HepG2 (cell line): ENCODE measurements at regions not wholly inside any gene's neighbourhood (a gene's known extent, or its start where the extent isn't known, plus 50 kb on each side); places are given as distances from the start of the nearest gene placed in this dataset.

Source experiments
- ATAC-seq: fragments of 200-7000 bp; cut with Tn5 transposase; 3 replicates; pipeline ENCODE4 v1.9.1; 2020; ENCODE audit warnings: mild to moderate bottlenecking, moderate library complexity
- BruUV-seq: library from RNA; stranded (reverse); fragments of 400-500 nt; replicated peaks from 2 replicates; lab custom pipeline; 2021; lab: Mats Ljungman, UMichigan
- CTCF ChIA-PET: fragments of 300-600 bp; formaldehyde crosslinking; extraction: SDS; loops from one replicate; lab custom pipeline; 2021; ENCODE audit warnings: low total read pairs, inconsistent platforms, low intra/inter-chr PET ratio; lab: Yijun Ruan, JAX
- POLR2A ChIA-PET: fragments of 350-600 bp; sonication (Branson Sonifier 250); formaldehyde crosslinking; loops from one replicate; lab custom pipeline; 2020; ENCODE audit warnings: antibody characterized with exemption, inconsistent platforms; lab: Yijun Ruan, JAX
- DNase-seq: peaks from one replicate; pipeline ENCODE4 v3.0.0-alpha.2; 2015; ENCODE audit warnings: low spot score
- FAIRE-seq: peaks from 3 replicates; lab custom pipeline; 2011; peaks lifted over from hg19 to GRCh38; lab: Jason Lieb, UNC
- H2AFZ ChIP-seq: one replicate; pipeline ENCODE4 v1.6.1; 2011; ENCODE audit warnings: low read length, inconsistent platforms
- H3K27ac ChIP-seq: fragments of 300-600 bp; 3 replicates; pipeline ENCODE4 v1.8.0; 2011; ENCODE audit warnings: mixed run types, mild to moderate bottlenecking, mixed read lengths, low read length, inconsistent platforms; ENCODE audit not compliant: insufficient read depth; ENCODE audit errors: extremely low read length
- H3K27me3 ChIP-seq, 2 experiments: fragments of 200-600 bp in 1 of 2; 2 replicates in 1 of 2; 3 replicates in 1 of 2; pipeline versions ENCODE4 v1.6.0 to v1.8.0; 2011; ENCODE audit warnings: low read length in 2 of 2, mild to moderate bottlenecking in 2 of 2, moderate library complexity in 2 of 2, inconsistent platforms in 1 of 2; ENCODE audit not compliant: insufficient read depth in 2 of 2, control insufficient read depth in 1 of 2
- H3K36me3 ChIP-seq, 2 experiments: fragments of 200-600 bp in 1 of 2; replicated peaks in 1 of 2; 2 replicates in 1 of 2; 3 replicates in 1 of 2; pipeline versions ENCODE4 v1.5.1 to v1.8.0; 2011; ENCODE audit warnings: low read length in 2 of 2, inconsistent platforms in 1 of 2; ENCODE audit not compliant: insufficient read depth in 2 of 2, control insufficient read depth in 1 of 2
- H3K4me1 ChIP-seq: 2 replicates; pipeline ENCODE4 v1.5.1; 2012; ENCODE audit warnings: low read length, inconsistent platforms; ENCODE audit not compliant: insufficient read depth
- H3K4me2 ChIP-seq: 2 replicates; pipeline ENCODE4 v1.6.0; 2011; ENCODE audit warnings: low read depth, low read length, inconsistent platforms
- H3K4me3 ChIP-seq, 3 experiments: fragments of 200-600 bp in 1 of 3; sonication (generic), shearing (Covaris generic) in 1 of 3; replicated peaks in 1 of 3; 2 replicates each; pipeline ENCODE4 v1.5.1; 2011 to 2016; ENCODE audit warnings: low read length in 3 of 3, inconsistent platforms in 2 of 3, low read depth in 2 of 3, mild to moderate bottlenecking in 2 of 3, control low read depth in 1 of 3, mixed read lengths in 1 of 3; ENCODE audit not compliant: insufficient read depth in 1 of 3
- H3K79me2 ChIP-seq: one replicate; pipeline ENCODE4 v1.6.1; 2011; ENCODE audit warnings: low read length, inconsistent platforms; ENCODE audit not compliant: insufficient read depth
- H3K9ac ChIP-seq: 2 replicates; pipeline ENCODE4 v1.6.0; 2011; ENCODE audit warnings: mild to moderate bottlenecking, low read depth, low read length, inconsistent platforms; ENCODE audit not compliant: insufficient read depth
- H3K9me3 ChIP-seq: 2 replicates; pipeline ENCODE4 v1.5.1; 2012; ENCODE audit warnings: mild to moderate bottlenecking, low read length
- H4K20me1 ChIP-seq: 2 replicates; pipeline ENCODE4 v1.6.0; 2011; ENCODE audit warnings: inconsistent platforms, mild to moderate bottlenecking, low read length, moderate library complexity; ENCODE audit not compliant: insufficient read depth
- HNRNPK ChIP-seq: fragments of 200-400 bp; formaldehyde crosslinking; IDR thresholded peaks from 2 replicates; pipeline ENCODE4 v1.6.1; 2018; ENCODE audit warnings: low read length, low read depth, moderate library complexity, mild to moderate bottlenecking; ENCODE audit not compliant: poor library complexity, severe bottlenecking
- KDM5A ChIP-seq: fragments of 200-600 bp; sonication (generic); IDR thresholded peaks from 2 replicates; pipeline ENCODE4 v1.7.0; 2018; ENCODE audit warnings: antibody characterized with exemption, mild to moderate bottlenecking, low read length, borderline replicate concordance
- NRL ChIP-seq: sonication (generic); formaldehyde crosslinking; IDR thresholded peaks from 2 replicates; pipeline ENCODE4 v1.5.0; 2020; ENCODE audit warnings: missing genetic modification reagents, mild to moderate bottlenecking, moderate library complexity, borderline replicate concordance
- PCBP1 ChIP-seq: fragments of 200-400 bp; formaldehyde crosslinking; IDR thresholded peaks from 2 replicates; pipeline ENCODE4 v1.6.1; 2017; ENCODE audit warnings: mild to moderate bottlenecking, low read depth, low read length, borderline replicate concordance
- PITX1 ChIP-seq: sonication (generic); formaldehyde crosslinking; IDR thresholded peaks from 2 replicates; pipeline ENCODE4 v1.5.1; 2020; ENCODE audit warnings: mild to moderate bottlenecking, missing genetic modification reagents
- RNF2 ChIP-seq: fragments of 450-650 bp; conservative IDR thresholded peaks from 2 replicates; pipeline ENCODE4 v1.6.1; 2016; ENCODE audit warnings: low read depth
- TBL1XR1 ChIP-seq: fragments of 150-350 bp; IDR thresholded peaks from 2 replicates; pipeline ENCODE4 v1.6.1; 2014; ENCODE audit warnings: borderline replicate concordance, low read length; ENCODE audit not compliant: partially characterized antibody
- TBP ChIP-seq: sonication (generic); formaldehyde crosslinking; IDR thresholded peaks from 2 replicates; pipeline ENCODE4 v1.5.0; 2020; ENCODE audit warnings: missing genetic modification reagents
- ZFP90 ChIP-seq: sonication (generic); formaldehyde crosslinking; IDR thresholded peaks from 2 replicates; pipeline ENCODE4 v1.8.0; 2022; ENCODE audit warnings: missing genetic modification reagents, mild to moderate bottlenecking, inconsistent platforms, borderline replicate concordance
- ZNF10 ChIP-seq: sonication (generic); formaldehyde crosslinking; IDR thresholded peaks from 2 replicates; pipeline ENCODE4 v1.4.0; 2020; ENCODE audit warnings: mild to moderate bottlenecking, low read depth, missing genetic modification reagents, borderline replicate concordance
- ZNF280B ChIP-seq: sonication (generic); formaldehyde crosslinking; IDR thresholded peaks from 2 replicates; pipeline ENCODE4 v1.5.0; 2020; ENCODE audit warnings: missing genetic modification reagents, mild to moderate bottlenecking, borderline replicate concordance
- ZNF292 ChIP-seq: sonication (generic); formaldehyde crosslinking; IDR thresholded peaks from 2 replicates; pipeline ENCODE4 v1.8.1; 2022; ENCODE audit warnings: mild to moderate bottlenecking, low read depth, missing genetic modification reagents, borderline replicate concordance
- ZNF343 ChIP-seq: sonication (generic); formaldehyde crosslinking; IDR thresholded peaks from 2 replicates; pipeline ENCODE4 v1.4.0; 2020; ENCODE audit warnings: mild to moderate bottlenecking, missing genetic modification reagents
- WGBS: methylation state at CpG from one replicate; pipeline ENCODE4 v1.1.6; 2017; ENCODE audit warnings: low lambda C conversion rate; 5-methylcytosine and 5-hydroxymethylcytosine counted together
- in situ Hi-C: cut with HindIII; loops from 2 replicates; pipeline ENCODE4 v1.10.0; 2017; ENCODE audit warnings: low pct_unique_long_range_greater_than_20kb; ENCODE audit not compliant: extremely low pct_ligation_motif_present
- intact Hi-C: fragments of 100-400 bp; cut with micrococcal nuclease; formaldehyde crosslinking; loops from one replicate; pipeline ENCODE4 v1.10.0; 2022; ENCODE audit not compliant: unreplicated experiment
- TF ChIP-seq, protein P1 (sequence below): sonication (generic); formaldehyde crosslinking; IDR thresholded peaks from 2 replicates; pipeline ENCODE4 v1.5.0; 2020; ENCODE audit warnings: missing genetic modification reagents, mild to moderate bottlenecking, borderline replicate concordance
- TF ChIP-seq, protein P2 (sequence below): sonication (generic); formaldehyde crosslinking; IDR thresholded peaks from 2 replicates; pipeline ENCODE4 v1.4.0; 2020; ENCODE audit warnings: mild to moderate bottlenecking, low read depth, missing genetic modification reagents
- TF ChIP-seq, protein P3 (sequence below): sonication (generic); formaldehyde crosslinking; conservative IDR thresholded peaks from 2 replicates; pipeline ENCODE4 v1.4.0; 2020; ENCODE audit warnings: missing genetic modification reagents
- TF ChIP-seq, protein P4 (sequence below): IDR thresholded peaks from 2 replicates; pipeline ENCODE4 v1.6.1; 2016

DNA sequence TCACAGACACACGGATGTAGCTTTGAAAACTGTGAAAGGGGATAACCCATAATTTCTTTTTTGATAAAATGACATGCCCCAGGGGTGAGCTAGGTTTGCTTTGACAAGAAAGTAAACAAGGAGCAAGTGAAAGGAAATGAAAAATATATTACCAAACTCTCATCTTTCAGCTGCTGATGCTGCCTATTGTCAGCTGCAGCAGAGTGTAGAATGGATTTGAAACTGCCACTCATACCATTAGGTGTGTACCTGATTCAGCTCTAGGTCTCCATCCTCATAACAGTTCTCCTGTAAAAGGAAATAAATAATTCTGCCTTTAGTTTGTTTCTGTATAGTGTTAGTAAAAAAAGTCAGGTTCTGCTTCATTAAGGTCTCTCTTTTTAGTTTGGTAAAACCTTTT is 415.1 kb upstream of the MARCKS start (continued):
- TF ChIP-seq KDM5A: no peak

GRCh38 chr6:113445201-113445600 is 411.9 kb upstream of the MARCKS start:
- FAIRE-seq: no peak
- no peak for ATAC-seq
- in situ Hi-C loops: no loop called here
- Histone ChIP-seq H3K4me2 (no peak overlapping the region), H2AFZ (no peak overlapping the region), H3K9me3 (no peaks in the 10 kb centered on the region), H3K79me2 (no peaks in the 10 kb centered on the region), H3K4me3 (no peak overlapping the region), H3K9ac (no peak overlapping the region), H3K4me1 (peaks cover 6% of the 10 kb centered on the region; the same call in 1 of the 2 replicates), H3K36me3 (no peaks in the 10 kb centered on the region), H3K27ac (no peak overlapping the region), H4K20me1 (no peaks in the 10 kb centered on the region), H3K27me3 (no peaks in the 10 kb centered on the region)
- BruUV-seq: no TSS peak
- 84% methylated on average over 3 of the region's 3 CpGs for WGBS
- intact Hi-C loops: no loop called here
- CTCF ChIA-PET: no interaction called here
- POLR2A ChIA-PET: no interaction called here
- DNase-seq: no peak
- TF ChIP-seq TBL1XR1 (no peak), ZNF280B (no peak), PCBP1 (no peak), RNF2 (no peak), NRL (CRISPR knock-in tag) (no peak), ZFP90 (CRISPR knock-in tag) (no peak), HNRNPK (no peak), TBP (CRISPR knock-in tag) (no peak), ZNF343 (CRISPR knock-in tag) (no peak), PITX1 (CRISPR knock-in tag) (no peak), ZNF10 (CRISPR knock-in tag) (no peak), ZNF292 (CRISPR knock-in tag) (no peak)
- TF ChIP-seq, protein P1, sequence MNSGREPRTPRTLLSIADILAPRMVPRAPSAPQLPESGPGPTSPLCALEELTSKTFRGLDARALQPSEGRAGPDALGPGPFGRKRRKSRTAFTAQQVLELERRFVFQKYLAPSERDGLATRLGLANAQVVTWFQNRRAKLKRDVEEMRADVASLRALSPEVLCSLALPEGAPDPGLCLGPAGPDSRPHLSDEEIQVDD (CRISPR knock-in tag): no peak
- TF ChIP-seq, protein P2, sequence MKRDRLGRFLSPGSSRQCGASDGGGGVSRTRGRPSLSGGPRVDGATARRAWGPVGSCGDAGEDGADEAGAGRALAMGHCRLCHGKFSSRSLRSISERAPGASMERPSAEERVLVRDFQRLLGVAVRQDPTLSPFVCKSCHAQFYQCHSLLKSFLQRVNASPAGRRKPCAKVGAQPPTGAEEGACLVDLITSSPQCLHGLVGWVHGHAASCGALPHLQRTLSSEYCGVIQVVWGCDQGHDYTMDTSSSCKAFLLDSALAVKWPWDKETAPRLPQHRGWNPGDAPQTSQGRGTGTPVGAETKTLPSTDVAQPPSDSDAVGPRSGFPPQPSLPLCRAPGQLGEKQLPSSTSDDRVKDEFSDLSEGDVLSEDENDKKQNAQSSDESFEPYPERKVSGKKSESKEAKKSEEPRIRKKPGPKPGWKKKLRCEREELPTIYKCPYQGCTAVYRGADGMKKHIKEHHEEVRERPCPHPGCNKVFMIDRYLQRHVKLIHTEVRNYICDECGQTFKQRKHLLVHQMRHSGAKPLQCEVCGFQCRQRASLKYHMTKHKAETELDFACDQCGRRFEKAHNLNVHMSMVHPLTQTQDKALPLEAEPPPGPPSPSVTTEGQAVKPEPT: no peak
- TF ChIP-seq, protein P3, sequence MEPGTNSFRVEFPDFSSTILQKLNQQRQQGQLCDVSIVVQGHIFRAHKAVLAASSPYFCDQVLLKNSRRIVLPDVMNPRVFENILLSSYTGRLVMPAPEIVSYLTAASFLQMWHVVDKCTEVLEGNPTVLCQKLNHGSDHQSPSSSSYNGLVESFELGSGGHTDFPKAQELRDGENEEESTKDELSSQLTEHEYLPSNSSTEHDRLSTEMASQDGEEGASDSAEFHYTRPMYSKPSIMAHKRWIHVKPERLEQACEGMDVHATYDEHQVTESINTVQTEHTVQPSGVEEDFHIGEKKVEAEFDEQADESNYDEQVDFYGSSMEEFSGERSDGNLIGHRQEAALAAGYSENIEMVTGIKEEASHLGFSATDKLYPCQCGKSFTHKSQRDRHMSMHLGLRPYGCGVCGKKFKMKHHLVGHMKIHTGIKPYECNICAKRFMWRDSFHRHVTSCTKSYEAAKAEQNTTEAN (CRISPR knock-in tag): no peak
- TF ChIP-seq, protein P4, sequence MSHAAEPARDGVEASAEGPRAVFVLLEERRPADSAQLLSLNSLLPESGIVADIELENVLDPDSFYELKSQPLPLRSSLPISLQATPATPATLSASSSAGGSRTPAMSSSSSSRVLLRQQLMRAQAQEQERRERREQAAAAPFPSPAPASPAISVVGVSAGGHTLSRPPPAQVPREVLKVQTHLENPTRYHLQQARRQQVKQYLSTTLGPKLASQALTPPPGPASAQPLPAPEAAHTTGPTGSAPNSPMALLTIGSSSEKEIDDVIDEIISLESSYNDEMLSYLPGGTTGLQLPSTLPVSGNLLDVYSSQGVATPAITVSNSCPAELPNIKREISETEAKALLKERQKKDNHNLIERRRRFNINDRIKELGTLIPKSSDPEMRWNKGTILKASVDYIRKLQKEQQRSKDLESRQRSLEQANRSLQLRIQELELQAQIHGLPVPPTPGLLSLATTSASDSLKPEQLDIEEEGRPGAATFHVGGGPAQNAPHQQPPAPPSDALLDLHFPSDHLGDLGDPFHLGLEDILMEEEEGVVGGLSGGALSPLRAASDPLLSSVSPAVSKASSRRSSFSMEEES (CRISPR knock-in tag): no peak
